ENCODE measurements at regions not wholly inside any gene's neighbourhood (a gene's known extent, or its start where the extent isn't known, plus 50 kb on each side); places are given as distances from the start of the nearest gene placed in this dataset.

DNA sequence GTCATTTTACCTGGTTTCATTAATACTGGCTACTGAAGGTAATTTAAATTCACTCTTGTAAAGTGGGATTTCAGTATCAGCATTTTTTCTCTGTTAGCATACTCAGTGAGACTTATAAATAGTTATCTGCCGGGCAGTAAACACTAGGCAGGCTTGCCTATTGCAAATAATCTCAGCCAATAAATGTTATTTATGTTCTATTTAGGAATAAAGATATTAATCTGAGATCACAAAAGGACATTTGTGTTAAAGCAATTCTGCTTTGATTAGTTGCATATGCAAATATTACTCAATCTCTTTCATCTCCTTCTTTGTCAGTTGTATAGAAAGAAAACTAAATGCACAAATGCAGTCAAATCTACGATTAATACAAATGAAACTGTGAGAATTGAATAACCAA is 827.8 kb downstream of the TLE4 start:
- no peak for DNase-seq

DNA sequence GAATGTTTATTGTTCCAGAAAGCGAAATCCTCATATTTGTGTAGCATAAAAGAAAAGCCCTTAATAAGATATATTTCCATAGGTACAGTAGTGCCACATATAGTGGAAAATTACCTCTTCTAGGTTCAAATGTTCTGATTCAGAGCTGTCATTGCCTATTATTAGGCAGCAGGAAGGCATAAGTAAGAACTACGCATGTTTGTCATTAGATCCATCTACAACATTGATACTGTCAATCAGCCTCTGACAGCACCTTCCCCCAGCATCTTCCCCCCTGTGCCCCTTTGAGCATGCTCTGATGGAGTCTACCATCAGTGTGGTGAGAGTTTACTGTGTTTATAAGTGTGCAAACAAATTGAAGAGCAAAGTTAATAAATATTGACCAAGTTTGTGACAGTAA is 816.1 kb downstream of the TLE4 start:
- no peak for DNase-seq

DNA sequence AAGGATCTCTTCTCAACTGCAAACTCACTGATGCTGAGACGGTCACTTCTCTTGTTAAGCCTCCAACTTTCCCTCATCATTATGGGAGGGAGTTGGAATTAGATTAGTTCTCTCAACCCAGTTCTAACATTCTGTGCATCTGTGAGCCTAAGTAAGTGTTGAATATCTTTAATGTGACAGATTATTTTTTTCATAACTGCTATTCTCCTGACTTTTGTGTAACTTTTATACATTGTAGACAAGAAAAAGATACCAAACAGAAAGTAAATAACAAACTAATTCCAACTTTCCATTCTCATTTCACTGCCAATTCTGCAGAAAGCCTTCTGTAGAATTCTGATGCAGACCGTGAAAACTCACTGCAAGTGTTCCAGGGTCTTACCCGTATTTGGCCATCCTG is 813.5 kb downstream of the TLE4 start:
- no peak for DNase-seq

DNA sequence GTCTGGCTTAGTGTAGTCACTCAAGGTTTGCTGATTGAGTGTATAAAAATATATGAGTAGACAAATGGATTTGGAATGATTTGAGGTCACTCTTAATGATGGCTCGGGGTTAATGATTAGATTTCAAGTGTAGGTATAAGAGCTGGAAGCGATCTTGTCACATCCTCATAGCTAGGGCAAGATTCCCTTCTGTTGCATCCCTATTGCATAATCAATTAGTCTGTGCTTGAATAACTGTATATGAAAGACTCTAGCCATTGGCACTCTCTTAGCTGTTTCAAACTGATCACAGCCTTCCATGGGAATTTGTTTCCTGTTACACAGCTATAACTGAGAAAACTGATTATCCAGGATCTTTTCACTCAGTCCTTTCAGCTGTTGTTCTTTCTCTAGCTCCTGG is 811.6 kb downstream of the TLE4 start:
- no peak for DNase-seq

DNA sequence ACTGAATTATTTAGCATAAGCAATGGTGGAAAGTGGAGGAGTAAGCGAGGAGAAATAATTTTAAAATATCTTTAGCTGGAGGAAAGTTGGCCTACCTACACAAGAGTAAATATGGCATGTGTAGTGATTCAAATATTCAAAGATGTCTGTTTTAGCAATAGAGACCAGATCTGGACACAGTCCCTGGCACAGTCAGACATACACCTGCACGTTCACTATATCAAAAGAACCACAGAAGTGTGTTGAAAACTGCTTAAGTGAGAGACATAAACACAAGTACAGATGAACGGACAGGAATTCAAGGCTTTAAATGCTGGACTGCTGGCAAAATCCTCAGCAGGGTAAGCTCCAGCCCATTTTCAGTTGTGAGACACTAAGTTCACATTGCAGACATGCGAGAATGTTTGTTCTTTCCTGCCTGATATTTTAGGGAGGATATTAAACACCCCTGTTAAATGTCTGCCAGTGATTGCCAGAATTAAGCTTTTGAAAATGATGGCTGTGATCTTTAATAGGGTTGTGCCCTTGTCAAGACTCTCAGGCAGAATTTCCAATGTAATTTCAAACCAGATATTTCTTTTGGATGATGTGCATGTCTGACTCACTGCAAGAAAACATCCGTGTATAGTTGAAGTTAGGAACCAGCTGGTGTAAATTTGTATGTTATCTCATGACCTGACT is 810.6 kb downstream of the TLE4 start:
- DNase-seq = no peak

DNA sequence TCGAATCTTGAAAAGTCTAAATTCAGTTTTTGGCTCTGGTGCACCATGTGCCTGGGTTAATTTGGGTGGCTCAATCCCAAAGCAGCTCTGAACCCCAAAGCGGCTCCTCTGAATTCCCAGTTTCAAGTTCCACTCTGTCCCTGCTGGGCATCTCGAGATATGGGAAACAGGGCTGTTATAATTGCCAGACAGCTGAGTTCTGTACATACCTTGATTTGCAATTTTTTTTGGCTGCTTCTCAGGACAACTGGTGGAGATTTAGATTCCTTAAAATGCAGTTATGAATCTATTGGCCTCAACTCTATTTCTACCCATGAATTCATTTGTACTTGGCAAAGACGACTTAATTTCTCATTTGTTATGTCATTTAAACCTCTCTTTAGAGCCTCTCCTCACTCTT is 808.5 kb downstream of the TLE4 start:
- DNase-seq = no peak

DNA sequence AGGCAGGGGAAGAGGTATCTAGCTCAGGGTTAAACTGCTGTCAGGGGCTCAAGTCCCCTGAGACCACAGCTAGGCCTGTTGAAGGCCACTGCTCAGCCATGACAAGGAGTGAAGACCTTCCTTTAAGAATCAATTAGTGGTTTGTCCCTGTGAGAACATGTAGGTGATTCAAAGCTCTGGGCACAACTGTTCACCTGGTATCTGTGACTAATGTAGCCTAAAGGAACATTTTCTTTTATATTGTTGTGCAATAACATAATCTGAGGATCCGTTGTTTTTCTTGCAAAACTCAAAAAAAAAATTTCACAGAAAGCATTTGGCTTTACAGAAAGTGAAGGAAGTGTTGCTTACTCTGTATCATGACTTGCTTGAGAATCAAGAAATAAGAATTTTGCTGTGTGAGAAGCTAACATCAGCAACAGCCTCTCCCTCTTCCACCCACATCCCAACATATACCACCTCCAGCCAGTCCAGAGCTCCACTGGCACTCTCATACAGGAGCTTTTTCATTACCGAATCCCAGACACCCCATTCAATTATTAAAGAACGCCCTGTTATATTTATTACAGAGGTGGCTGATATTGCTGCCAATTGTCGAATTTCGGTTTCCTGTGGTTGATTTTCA is 807.0 kb downstream of the TLE4 start:
- DNase-seq = no peak

DNA sequence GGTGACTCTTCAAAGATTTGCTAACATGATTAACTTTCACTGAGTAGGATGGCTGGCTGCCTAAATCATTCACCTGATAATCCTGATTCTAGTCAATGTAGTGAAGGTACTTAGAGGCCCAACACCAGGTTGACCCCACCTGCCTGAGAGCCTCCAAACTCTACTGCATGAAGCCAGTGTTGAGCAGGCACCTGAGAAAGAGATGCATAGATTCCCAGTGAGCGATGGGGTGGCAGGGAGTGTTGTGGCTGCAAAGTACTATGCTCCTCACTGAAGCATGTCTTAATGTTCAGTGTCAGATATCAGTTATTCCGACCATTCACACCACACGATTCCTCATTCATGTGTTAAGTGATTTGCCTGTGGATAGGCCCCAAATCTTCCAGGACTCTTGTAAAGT is 804.4 kb downstream of the TLE4 start:
- DNase-seq = no peak

DNA sequence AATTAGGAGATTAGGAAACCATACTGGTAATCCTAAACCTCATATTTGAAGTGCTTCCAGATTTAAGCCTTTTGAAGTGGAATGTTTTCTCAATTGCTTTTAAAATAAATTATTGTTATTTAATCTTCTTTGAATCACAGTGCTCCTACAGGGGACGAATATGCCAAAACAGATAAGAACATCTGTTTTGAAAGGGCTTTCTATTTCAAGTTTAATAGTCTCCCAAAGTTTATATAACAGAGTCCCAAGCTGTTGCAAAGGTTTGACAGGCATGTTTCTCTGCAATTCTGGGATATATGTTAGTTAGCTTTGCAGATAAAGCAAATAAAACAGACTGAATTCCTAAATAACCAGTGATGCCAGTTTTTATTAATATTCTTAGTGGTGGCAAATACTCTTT is 803.7 kb downstream of the TLE4 start:
- DNase-seq = no peak

DNA sequence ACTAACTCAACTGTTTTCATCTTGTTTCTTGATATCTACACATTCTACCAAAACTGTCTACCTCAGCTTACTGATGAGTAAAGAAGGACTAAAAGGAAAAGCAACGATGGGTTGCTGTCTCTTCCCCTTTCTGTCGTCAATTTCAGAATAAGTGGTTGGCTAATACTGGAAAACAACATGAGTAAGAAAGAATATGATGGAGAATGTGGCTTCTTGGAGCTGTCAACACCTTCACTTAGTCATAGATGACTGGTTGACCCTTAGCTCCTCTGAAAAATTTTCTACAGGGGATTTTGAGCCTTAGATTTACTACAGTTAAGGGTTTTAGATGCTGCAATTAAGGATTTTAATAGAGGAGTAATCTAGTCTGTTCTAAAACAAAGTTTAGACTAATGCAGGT is 797.9 kb downstream of the TLE4 start:
- DNase-seq = no peak

DNA sequence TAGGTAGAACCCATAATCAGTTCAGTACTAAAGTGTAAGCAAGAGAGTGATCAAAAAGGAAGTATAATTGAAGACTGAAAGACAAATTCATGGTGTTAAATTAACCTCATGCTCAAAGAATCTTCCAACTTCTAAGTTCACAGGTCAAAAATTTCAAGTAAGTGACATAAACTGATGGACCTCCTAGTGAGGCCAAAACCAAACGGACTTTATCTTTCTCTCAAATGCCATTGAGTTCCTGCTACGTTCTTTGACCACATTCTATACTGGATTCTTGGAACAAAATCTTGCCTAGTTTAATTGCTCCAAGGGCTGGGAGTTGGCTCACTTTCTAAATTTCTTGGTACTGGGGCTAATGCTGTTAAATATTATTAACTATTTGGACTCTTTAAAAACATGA is 794.9 kb downstream of the TLE4 start:
- DNase-seq = no peak

DNA sequence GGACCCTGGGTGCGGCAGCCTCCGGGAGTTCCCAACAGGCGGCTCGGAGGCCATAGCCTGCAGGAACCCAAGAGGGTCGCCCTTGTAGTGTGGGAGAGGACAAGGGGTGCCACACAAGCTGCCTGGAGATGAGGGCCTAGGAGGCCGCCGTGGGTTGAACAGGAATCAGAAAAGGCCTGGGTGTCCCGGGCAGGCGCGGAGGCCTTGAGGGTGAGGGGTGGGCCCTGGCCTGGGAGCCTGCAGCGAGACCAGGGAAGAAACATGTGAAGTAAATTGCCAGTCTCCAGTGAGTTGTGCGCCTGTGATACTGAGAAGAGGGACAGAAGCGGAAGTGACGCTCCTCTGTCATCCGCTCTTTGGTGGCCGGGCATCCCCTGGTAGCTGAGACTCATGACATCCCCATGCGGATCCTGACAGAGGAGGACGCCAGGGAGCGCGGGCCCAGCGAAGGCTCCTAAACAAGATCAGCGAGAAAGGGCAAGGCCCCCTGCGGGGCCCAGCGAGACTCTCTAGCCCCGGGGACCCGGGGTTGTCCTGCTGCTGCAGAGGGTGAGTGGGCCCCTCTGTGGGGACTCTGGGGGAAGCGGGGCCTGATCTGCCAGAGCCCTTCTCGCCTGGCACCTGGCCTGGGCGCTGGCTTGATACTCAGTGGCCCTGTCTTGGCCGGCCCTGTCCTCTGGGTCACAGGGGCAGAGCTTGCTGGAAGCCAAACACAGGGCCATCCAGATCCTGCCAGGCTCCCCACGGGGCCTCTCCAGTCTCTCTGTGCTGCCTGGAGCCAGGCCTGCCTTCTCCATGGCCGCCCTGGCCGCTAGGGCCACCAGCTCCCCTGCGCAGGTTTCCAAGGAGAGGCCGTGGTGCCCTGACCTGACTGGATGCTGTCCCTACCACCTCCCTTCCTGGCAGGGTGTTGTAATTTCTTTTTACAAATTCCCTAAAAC is 788.4 kb downstream of the TLE4 start:
- DNase-seq = no peak

DNA sequence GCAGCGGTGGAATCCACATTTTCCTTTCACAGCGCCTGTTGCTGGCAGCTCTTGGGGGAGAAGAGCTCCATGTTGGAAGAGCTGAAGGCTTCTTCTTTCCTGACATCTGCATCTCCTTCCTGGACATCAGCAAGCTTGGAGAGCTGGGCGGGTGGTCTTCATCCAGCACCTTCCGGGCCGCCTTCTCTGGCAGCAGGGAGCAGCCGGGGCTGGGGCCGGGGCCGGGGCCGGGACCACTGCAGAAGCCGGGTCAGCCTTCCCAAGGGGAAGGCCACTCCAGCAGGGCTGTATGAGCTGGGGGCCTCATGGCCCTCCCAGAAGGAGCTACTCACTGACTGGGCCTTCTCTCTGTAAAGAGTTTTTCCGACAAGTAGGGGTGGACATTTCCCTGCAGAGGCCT is 787.5 kb downstream of the TLE4 start:
- no peak for DNase-seq

DNA sequence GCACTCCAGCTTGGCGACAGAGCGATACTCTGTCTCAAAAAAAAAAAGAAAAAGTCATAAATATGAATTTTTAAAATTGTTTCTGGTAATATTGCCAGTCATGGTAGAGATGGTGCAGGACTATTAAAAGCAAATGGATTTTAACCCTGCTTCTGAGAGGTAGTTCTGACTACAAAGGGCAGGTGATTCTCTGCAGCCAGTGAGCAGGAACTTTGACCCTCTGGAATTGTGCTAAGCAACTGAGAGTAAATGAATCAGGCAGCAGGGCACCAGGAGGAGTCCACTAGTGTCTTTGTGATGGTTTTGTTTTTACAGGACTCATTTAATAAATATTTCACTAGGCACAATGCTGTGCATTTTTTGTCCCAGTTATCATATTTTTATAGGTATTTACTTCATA is 781.2 kb downstream of the TLE4 start:
- no peak for DNase-seq

DNA sequence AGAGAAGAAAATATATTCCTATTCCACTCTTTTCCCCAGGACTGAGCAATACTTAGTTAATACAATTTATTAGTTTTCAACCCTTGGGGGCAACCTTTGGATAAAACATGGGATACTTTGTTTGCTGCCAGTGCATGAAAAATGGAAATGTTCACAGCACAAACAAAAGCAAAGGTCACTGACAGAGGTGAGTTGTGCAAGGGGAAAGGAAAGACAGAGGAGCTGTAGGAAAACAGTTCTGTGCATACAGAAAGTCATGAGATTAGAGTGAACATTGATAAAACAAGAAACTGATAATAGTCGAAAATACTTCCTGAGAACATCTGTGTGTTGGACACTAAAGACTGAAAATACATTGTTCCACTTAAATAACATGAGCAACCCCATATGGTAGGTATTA is 779.8 kb downstream of the TLE4 start:
- DNase-seq = no peak

DNA sequence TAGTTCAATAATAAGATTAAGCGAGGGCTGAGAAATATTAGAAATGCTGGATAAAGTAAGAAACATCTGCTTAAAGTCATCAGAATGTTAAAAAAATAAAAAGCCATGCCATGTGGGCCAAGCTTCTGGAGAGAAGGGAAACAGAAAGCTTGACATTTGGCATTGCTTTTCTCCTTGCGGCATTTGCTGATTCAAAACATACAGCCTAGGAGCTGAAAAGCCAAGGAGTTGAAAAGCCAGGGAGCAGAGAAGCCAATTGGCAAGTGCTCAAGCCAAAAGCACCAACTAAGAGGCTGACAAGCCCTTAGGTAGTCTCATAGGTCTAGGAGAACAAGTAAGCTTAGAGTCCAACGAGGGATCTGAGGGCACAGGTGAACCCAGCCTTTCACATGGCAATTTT is 754.3 kb downstream of the TLE4 start:
- no peak for DNase-seq

DNA sequence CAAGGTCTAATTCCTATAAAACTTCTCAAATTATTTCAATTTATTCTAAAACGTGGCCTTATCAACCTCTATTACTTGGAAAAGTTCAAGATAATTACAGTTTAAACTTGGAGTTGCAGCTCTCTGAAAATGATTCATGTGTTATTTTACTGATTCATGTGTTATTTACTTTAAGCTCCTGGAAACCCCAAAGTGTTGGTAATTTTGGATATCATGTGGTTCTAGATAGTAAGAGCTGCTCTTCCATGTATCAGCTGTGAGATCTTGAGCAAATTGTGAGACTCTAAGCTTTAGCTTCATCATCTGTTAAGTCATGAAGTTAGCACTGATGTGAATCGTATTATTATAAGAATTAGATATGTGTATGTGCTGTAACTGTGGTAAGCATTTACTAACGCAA is 749.2 kb downstream of the TLE4 start:
- no peak for DNase-seq

DNA sequence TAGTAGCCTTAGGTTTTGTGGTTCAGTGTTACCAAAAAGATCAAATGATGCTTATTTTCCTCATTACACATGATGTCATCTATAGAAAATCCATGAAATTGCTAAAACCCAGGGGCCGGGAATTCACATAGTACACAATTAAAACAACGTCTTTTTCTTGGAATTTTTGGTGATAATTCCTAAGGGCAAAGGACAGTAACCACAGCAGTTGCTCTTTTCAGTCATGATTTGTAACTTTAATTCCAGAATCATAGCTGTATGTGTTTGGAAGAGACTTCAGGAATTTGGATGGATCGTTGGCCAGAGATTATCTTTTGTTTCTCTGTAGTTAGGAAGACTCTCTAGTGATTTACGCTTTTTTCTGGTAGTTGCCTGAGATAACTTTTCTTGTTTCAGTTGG is 748.7 kb downstream of the TLE4 start:
- DNase-seq = no peak

DNA sequence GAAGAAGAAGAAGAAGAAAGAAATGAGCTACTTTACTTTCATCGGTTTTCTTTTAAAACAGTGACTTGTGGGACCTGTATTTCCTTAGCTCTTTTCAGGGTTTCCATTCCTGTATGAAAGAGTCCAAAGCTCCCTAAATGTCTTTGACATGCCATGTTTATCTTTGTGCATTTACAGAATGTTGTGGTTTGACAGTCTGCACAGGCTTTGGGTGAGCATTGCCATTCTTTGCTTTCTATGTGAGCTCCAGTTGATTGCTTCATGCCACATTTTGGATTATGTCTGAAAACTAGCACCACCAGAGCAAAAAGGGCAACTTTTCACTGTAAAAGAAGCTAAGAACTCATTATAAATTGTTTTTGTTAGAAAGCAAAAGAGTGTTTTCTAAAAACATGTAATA is 733.4 kb downstream of the TLE4 start:
- DNase-seq = no peak

DNA sequence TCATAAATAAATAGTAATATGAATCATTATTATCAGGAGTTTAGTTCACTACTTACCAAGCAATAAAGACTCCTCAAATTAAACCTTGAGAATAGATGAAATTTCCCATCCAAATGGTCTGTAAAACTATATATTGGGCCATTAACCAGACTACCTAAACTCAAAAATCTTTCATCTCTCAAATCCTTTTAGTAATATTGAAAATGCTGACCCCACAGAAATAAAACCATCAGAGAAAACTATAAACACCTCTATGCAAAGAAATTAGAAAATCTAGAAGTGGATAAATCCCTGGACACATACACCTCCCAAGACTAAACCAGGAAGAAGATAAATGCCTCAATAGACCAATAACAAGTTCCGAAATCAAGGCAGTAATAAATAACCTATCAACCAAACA is 723.2 kb downstream of the TLE4 start:
- DNase-seq = no peak

DNA sequence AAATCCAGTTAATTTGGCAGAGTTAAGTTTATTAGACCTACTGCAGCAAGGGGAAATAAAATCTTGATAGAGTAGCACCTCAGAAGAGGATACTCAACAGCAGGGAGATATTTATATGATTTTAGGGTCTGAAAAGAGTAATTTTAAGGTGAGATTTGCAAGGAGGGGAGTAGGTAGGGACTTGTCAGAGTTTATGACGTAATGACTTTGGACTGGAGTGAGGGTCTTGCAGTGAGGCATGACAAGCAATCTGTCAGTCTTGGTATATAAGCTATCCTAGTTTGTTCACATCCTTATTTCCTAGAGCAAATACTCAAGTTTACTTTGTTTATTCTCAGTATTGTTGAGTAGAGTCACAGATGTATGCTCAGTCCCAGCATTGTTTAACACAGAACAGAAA is 722.6 kb downstream of the TLE4 start:
- no peak for DNase-seq

DNA sequence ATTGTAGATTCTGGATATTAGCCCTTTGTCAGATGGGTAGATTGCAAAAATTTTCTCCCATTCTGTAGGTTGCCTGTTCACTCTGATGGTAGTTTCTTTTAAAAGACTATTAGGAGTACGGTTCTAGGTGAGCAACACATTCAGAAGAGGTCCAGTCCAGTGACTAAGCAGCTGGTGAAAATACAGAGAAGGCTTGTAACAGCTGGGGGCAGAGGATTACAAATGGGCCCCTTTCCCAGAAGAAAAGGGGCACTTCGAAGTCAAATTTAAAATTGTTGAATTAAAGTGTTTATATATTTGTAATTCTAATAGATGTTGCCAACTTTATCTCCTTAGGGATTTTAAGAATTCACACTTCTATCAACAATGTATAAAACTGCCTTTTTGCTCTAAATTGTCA is 720.5 kb downstream of the TLE4 start:
- no peak for DNase-seq

DNA sequence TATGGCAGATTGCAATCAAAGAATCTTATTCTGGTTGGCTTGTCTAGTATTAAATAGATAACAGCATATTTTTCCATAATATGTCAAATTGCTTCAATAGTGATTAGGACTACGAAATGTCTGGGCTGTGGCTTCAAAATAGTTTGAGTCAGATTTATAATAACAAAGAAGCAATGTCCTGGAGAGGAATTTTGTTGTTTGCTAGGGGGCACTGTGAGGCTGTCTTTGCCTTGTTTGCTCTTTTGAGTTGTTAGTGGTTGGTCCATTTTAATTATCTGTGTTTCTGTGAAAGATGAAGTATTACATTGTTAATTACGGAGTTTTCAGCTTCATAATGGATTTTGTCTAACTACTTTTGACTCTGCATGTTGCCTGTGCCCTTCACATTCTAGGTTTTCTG is 713.6 kb downstream of the TLE4 start:
- DNase-seq = no peak

DNA sequence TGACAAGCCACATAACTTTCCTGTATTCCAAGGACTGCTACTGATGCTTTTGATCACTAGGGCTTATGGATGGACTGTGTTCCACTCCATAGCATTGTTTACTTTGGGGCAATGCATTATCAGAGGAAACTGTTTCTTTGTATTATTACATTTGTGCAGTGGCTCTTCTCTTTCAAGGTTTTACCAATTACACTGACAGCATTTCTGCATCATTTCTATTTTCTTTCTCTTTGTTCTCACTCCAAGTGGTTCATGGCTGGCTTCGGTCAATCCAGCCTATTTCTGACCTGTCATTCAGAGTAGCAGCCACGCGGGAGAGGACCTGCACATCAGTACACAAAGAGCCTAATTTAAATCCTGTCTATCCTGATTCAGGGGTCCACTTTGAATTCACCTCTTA is 711.0 kb downstream of the TLE4 start:
- DNase-seq = no peak
